ENCODE measurements at regions not wholly inside any gene's neighbourhood (a gene's known extent, or its start where the extent isn't known, plus 50 kb on each side); places are given as distances from the start of the nearest gene placed in this dataset.

DNA sequence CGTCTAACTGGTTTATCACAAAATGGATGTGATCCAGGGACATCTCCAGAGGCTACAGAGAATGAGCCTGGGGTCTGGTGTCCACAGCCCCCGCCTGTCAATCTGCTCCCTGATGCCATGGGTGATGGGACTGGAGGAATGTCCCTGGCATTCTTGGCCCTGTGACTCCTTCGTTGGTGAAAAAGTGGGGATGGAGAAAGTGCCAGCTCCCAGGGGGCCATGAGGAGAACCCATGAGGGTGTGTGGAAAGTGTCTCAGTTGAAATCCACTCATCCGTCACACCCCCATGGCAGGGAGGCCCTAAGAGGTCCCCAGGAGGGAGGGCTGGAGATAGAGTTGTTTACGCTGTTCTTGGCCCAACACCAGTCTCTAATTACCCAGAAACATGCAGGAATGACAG lies 322.0 kb downstream of the CTTN start:
- H3K4me3 ChIP-seq (replicated peaks in 1 of 2; ENCODE audit: low read depth in 1 of 2, low read length in 2 of 2), result no peak overlapping the region
- H3K79me2 ChIP-seq (ENCODE audit: insufficient read depth, low read length), result no peaks in the 10 kb centered on the region
- H4K20me1 ChIP-seq (ENCODE audit: insufficient read depth), result no peaks in the 10 kb centered on the region
- intact Hi-C loops (cut with micrococcal nuclease), result no loop called here
- H3K9ac ChIP-seq (ENCODE audit: low read length), result no peak overlapping the region
- no peak overlapping the region for H3K4me2 ChIP-seq (ENCODE audit: low read length)
- no peak for DNase-seq (ENCODE audit: low read depth, low spot score)
- CTCF ChIA-PET, result no interaction called here
- H3K4me1 ChIP-seq (ENCODE audit: control insufficient read depth in 1 of 2, insufficient read depth in 2 of 2, low read length in 2 of 2), result no peaks in the 10 kb centered on the region
- RAD21 ChIA-PET (ENCODE audit: low non-redundant PET in 1 of 2, low total read pairs in 2 of 2, uncharacterized antibody in 2 of 2, unreplicated experiment in 2 of 2), result no interaction called here
- H3K36me3 ChIP-seq (ENCODE audit: control insufficient read depth in 1 of 2, insufficient read depth in 2 of 2, low read length in 2 of 2), result no peaks in the 10 kb centered on the region
- TF ChIP-seq CEBPB (IDR thresholded peaks at IDR 0.05; ENCODE audit: low read depth), result no peak
- TF ChIP-seq CBX3 (IDR thresholded peaks at IDR 0.05; ENCODE audit: low read depth), result no peak
- TF ChIP-seq, protein P1, sequence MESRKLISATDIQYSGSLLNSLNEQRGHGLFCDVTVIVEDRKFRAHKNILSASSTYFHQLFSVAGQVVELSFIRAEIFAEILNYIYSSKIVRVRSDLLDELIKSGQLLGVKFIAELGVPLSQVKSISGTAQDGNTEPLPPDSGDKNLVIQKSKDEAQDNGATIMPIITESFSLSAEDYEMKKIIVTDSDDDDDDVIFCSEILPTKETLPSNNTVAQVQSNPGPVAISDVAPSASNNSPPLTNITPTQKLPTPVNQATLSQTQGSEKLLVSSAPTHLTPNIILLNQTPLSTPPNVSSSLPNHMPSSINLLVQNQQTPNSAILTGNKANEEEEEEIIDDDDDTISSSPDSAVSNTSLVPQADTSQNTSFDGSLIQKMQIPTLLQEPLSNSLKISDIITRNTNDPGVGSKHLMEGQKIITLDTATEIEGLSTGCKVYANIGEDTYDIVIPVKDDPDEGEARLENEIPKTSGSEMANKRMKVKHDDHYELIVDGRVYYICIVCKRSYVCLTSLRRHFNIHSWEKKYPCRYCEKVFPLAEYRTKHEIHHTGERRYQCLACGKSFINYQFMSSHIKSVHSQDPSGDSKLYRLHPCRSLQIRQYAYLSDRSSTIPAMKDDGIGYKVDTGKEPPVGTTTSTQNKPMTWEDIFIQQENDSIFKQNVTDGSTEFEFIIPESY (IDR thresholded peaks at IDR 0.05; ENCODE audit: extremely low read depth, insufficient replicate concordance, low read length), result no peak
- POLR2A ChIA-PET, result no interaction called here
- no peaks in the 10 kb centered on the region for H3K27me3 ChIP-seq (ENCODE audit: insufficient read depth, low read length)
- no peaks in the 10 kb centered on the region for H3K9me2 ChIP-seq (ENCODE audit: insufficient read depth)
- no TSS peak for BruUV-seq (replicated peaks)
- H3K27ac ChIP-seq (ENCODE audit: low read depth, low read length), result no peak overlapping the region
- no peak overlapping the region for H2AFZ ChIP-seq (ENCODE audit: low read depth, low read length, poor library complexity, severe bottlenecking)
- no peak for ATAC-seq
- no peaks in the 10 kb centered on the region for H3K9me3 ChIP-seq (ENCODE audit: control insufficient read depth in 1 of 2, insufficient read depth in 1 of 2, low read depth in 1 of 2, low read length in 2 of 2)

DNA sequence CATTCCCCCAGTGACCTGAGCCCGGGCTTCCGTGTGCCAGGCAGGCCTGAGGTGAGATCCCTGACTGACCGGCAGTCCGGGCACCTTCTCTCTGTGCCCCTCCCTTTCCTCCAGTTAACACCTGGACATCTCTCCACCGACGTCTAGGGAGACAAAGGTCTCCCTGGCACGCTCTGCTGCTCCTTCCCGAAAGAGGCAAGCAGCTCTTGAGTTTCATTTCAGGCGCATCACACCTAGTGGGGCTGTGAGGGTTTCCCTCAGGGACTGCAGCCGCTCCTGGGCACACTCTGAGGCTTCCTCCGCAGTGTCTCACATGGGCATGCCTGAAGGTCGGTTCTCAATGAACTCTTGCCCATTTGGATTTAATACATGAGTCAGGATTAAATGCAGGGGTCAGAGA lies 322.7 kb downstream of the CTTN start:
- intact Hi-C loops (cut with micrococcal nuclease), result no loop called here
- no peaks in the 10 kb centered on the region for H3K4me1 ChIP-seq (ENCODE audit: control insufficient read depth in 1 of 2, insufficient read depth in 2 of 2, low read length in 2 of 2)
- H4K20me1 ChIP-seq (ENCODE audit: insufficient read depth), result no peaks in the 10 kb centered on the region
- no peaks in the 10 kb centered on the region for H3K9me2 ChIP-seq (ENCODE audit: insufficient read depth)
- H3K4me2 ChIP-seq (ENCODE audit: low read length), result no peak overlapping the region
- H3K27ac ChIP-seq (ENCODE audit: low read depth, low read length), result no peak overlapping the region
- no peaks in the 10 kb centered on the region for H3K36me3 ChIP-seq (ENCODE audit: control insufficient read depth in 1 of 2, insufficient read depth in 2 of 2, low read length in 2 of 2)
- CTCF ChIA-PET, result no interaction called here
- POLR2A ChIA-PET, result no interaction called here
- ATAC-seq (no peak), DNase-seq (ENCODE audit: low read depth, low spot score) (no peak)
- no TSS peak for BruUV-seq (replicated peaks)
- RAD21 ChIA-PET (ENCODE audit: low non-redundant PET in 1 of 2, low total read pairs in 2 of 2, uncharacterized antibody in 2 of 2, unreplicated experiment in 2 of 2), result no interaction called here
- no peaks in the 10 kb centered on the region for H3K27me3 ChIP-seq (ENCODE audit: insufficient read depth, low read length)
- no peaks in the 10 kb centered on the region for H3K9me3 ChIP-seq (ENCODE audit: control insufficient read depth in 1 of 2, insufficient read depth in 1 of 2, low read depth in 1 of 2, low read length in 2 of 2)
- H3K4me3 ChIP-seq (replicated peaks in 1 of 2; ENCODE audit: low read depth in 1 of 2, low read length in 2 of 2), result no peak overlapping the region
- H3K79me2 ChIP-seq (ENCODE audit: insufficient read depth, low read length), result no peaks in the 10 kb centered on the region
- no peak overlapping the region for H2AFZ ChIP-seq (ENCODE audit: low read depth, low read length, poor library complexity, severe bottlenecking)
- H3K9ac ChIP-seq (ENCODE audit: low read length), result no peak overlapping the region
- TF ChIP-seq SP1 (IDR thresholded peaks at IDR 0.05; ENCODE audit: low read depth) (no peak), FOSL1 (IDR thresholded peaks at IDR 0.05; ENCODE audit: low read depth) (no peak), POLR2A (IDR thresholded peaks at IDR 0.05; ENCODE audit: borderline replicate concordance, extremely low read depth, insufficient read depth, insufficient read length) (no peak), RAD21 (IDR thresholded peaks at IDR 0.05; ENCODE audit: low read depth) (no peak), JUND (IDR thresholded peaks at IDR 0.05) (no peak), CEBPB (IDR thresholded peaks at IDR 0.05; ENCODE audit: low read depth) (no peak), EZH2phosphoT487 (IDR thresholded peaks at IDR 0.05; ENCODE audit: borderline replicate concordance) (no peak), SRF (IDR thresholded peaks at IDR 0.05; ENCODE audit: low read depth) (no peak), SIN3A (IDR thresholded peaks at IDR 0.05; ENCODE audit: low read depth) (no peak), POLR2AphosphoS5 (IDR thresholded peaks at IDR 0.05; ENCODE audit: low read depth, low read length) (no peak)
- TF ChIP-seq, protein P2, sequence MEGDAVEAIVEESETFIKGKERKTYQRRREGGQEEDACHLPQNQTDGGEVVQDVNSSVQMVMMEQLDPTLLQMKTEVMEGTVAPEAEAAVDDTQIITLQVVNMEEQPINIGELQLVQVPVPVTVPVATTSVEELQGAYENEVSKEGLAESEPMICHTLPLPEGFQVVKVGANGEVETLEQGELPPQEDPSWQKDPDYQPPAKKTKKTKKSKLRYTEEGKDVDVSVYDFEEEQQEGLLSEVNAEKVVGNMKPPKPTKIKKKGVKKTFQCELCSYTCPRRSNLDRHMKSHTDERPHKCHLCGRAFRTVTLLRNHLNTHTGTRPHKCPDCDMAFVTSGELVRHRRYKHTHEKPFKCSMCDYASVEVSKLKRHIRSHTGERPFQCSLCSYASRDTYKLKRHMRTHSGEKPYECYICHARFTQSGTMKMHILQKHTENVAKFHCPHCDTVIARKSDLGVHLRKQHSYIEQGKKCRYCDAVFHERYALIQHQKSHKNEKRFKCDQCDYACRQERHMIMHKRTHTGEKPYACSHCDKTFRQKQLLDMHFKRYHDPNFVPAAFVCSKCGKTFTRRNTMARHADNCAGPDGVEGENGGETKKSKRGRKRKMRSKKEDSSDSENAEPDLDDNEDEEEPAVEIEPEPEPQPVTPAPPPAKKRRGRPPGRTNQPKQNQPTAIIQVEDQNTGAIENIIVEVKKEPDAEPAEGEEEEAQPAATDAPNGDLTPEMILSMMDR (IDR thresholded peaks at IDR 0.05 in 2 of 3, conservative IDR thresholded peaks at IDR 0.05 in 1 of 3; ENCODE audit: borderline replicate concordance in 1 of 3, insufficient read depth in 1 of 3, low read depth in 2 of 3, low read length in 2 of 3), result no peak
- TF ChIP-seq, protein P1 (IDR thresholded peaks at IDR 0.05; ENCODE audit: extremely low read depth, insufficient replicate concordance, low read length), result no peak
- TF ChIP-seq, protein P3, sequence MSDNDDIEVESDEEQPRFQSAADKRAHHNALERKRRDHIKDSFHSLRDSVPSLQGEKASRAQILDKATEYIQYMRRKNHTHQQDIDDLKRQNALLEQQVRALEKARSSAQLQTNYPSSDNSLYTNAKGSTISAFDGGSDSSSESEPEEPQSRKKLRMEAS (IDR thresholded peaks at IDR 0.05), result no peak
